Fibroblast of villous mesenchyme (primary cell): ENCODE measurements at regions not wholly inside any gene's neighbourhood (a gene's known extent, or its start where the extent isn't known, plus 50 kb on each side); places are given as distances from the start of the nearest gene placed in this dataset.

ENCODE experiments used
- DNase-seq: peaks from one replicate; pipeline ENCODE4 v3.0.0-alpha.2; 2010; ENCODE audit warnings: low read depth
- H3K4me3 ChIP-seq: 2 replicates; pipeline ENCODE4 v1.5.1; 2011; ENCODE audit warnings: low read depth, mild to moderate bottlenecking, low read length
- CTCF ChIP-seq: IDR thresholded peaks from 2 replicates; pipeline ENCODE4 v1.5.1; 2012; ENCODE audit warnings: low read depth, mild to moderate bottlenecking, low read length; ENCODE audit not compliant: insufficient read depth

GRCh38 chr13:33973194-33973593 is 155.2 kb downstream of the RFC3 start:
- no peak overlapping the region for H3K4me3 ChIP-seq
- no peak for DNase-seq
- TF ChIP-seq CTCF: no peak

- no peak for DNase-seq
- TF ChIP-seq CTCF: no peak
- H3K4me3 ChIP-seq: no peak overlapping the region
Measured at GRCh38 chr13:33976965-33977364, 159.0 kb downstream of the RFC3 start.

GRCh38 chr13:33978653-33979052 is 160.7 kb downstream of the RFC3 start:
- H3K4me3 ChIP-seq: no peak overlapping the region
- no peak for TF ChIP-seq CTCF
- no peak for DNase-seq

- H3K4me3 ChIP-seq: no peak overlapping the region
- TF ChIP-seq CTCF: no peak
- DNase-seq: no peak
Measured at GRCh38 chr13:33992881-33993336, 175.0 kb downstream of the RFC3 start.

- H3K4me3 ChIP-seq: no peak overlapping the region
- no peak for TF ChIP-seq CTCF
- no peak for DNase-seq
Measured at GRCh38 chr13:33994198-33994597, 176.2 kb downstream of the RFC3 start.

- no peak overlapping the region for H3K4me3 ChIP-seq
- DNase-seq: no peak
- no peak for TF ChIP-seq CTCF
Measured at GRCh38 chr13:33994826-33995502, 177.0 kb downstream of the RFC3 start.

GRCh38 chr13:33996636-33997035 is 178.7 kb downstream of the RFC3 start:
- no peak for DNase-seq
- no peak for TF ChIP-seq CTCF
- H3K4me3 ChIP-seq: no peak overlapping the region
